HEK293T (cell line): ENCODE measurements at regions not wholly inside any gene's neighbourhood (a gene's known extent, or its start where the extent isn't known, plus 50 kb on each side); places are given as distances from the start of the nearest gene placed in this dataset.

Source experiments
- CTBP1 ChIP-seq: fragments of 450-650 bp; IDR thresholded peaks from 2 replicates; pipeline ENCODE4 v1.6.1; 2016; ENCODE audit warnings: borderline replicate concordance
- FOXA1 ChIP-seq: fragments of 450-650 bp; IDR thresholded peaks from 2 replicates; pipeline ENCODE4 v1.6.1; 2016; ENCODE audit warnings: mild to moderate bottlenecking
- FOXM1 ChIP-seq: fragments of 450-650 bp; IDR thresholded peaks from 2 replicates; pipeline ENCODE4 v1.6.1; 2017; ENCODE audit warnings: mild to moderate bottlenecking, borderline replicate concordance
- HDGF ChIP-seq: fragments of 450-650 bp; IDR thresholded peaks from 2 replicates; pipeline ENCODE4 v1.6.1; 2017; ENCODE audit warnings: antibody characterized with exemption, borderline replicate concordance
- LEF1 ChIP-seq: fragments of 450-650 bp; IDR thresholded peaks from 2 replicates; pipeline ENCODE4 v1.6.1; 2017; ENCODE audit warnings: mild to moderate bottlenecking, borderline replicate concordance

- TF ChIP-seq HDGF (no peak), LEF1 (no peak), FOXA1 (no peak), FOXM1 (no peak), CTBP1 (no peak)
These were observed 206.8 kb downstream of the IL15 start for GRCh38 chr4:141843136-141843535.
